CD14-positive monocyte (primary cell): ENCODE measurements at regions not wholly inside any gene's neighbourhood (a gene's known extent, or its start where the extent isn't known, plus 50 kb on each side); places are given as distances from the start of the nearest gene placed in this dataset.

Experiments used
- DNase-seq, 3 donors: peaks; one replicate each; pipeline ENCODE4 v3.0.0-alpha.2; 2011 to 2022
- H2AFZ ChIP-seq: 2 replicates; pipeline ENCODE4 v1.6.0; 2012; ENCODE audit warnings: mild to moderate bottlenecking, low read depth, low read length, inconsistent platforms; ENCODE audit not compliant: insufficient read depth, poor library complexity, severe bottlenecking
- H3K27ac ChIP-seq, 2 donors: 1 replicate in 1 of 2; 2 replicates in 1 of 2; pipeline ENCODE4 v1.5.1; 2012 to 2013; ENCODE audit warnings: low read length in 2 of 2, control low read depth in 1 of 2, inconsistent platforms in 1 of 2, low read depth in 1 of 2, mild to moderate bottlenecking in 1 of 2
- H3K27me3 ChIP-seq, 2 donors: one replicate each; pipeline versions ENCODE4 v1.6.0 to v1.6.1; 2011 to 2013; ENCODE audit warnings: low read length in 2 of 2; ENCODE audit not compliant: control insufficient read depth in 2 of 2, insufficient read depth in 2 of 2
- H3K36me3 ChIP-seq, 2 donors: replicated peaks in 1 of 2; 1 replicate in 1 of 2; 2 replicates in 1 of 2; pipeline versions ENCODE4 v1.5.1 to v1.6.1; 2012 to 2013; ENCODE audit warnings: low read length in 2 of 2, control low read depth in 1 of 2, inconsistent platforms in 1 of 2, mild to moderate bottlenecking in 1 of 2; ENCODE audit not compliant: insufficient read depth in 2 of 2, control insufficient read depth in 1 of 2
- H3K4me1 ChIP-seq, 2 donors: 1 replicate in 1 of 2; 2 replicates in 1 of 2; pipeline versions ENCODE4 v1.5.1 to v1.6.1; 2012 to 2013; ENCODE audit warnings: low read length in 2 of 2, control low read depth in 1 of 2, inconsistent platforms in 1 of 2, mild to moderate bottlenecking in 1 of 2, moderate library complexity in 1 of 2; ENCODE audit not compliant: insufficient read depth in 2 of 2, control insufficient read depth in 1 of 2
- H3K4me2 ChIP-seq: replicated peaks from 2 replicates; pipeline ENCODE3; 2012; ENCODE audit warnings: low read length, moderate library complexity, mild to moderate bottlenecking; ENCODE audit not compliant: poor library complexity, severe bottlenecking; ENCODE audit errors: extremely low read depth
- H3K4me3 ChIP-seq, 3 experiments: fragments of 200-600 bp in 1 of 3; sonication (generic) in 1 of 3; replicated peaks in 1 of 3; 1 replicate in 2 of 3; 2 replicates in 1 of 3; pipeline ENCODE4 v1.5.1; 2011 to 2013; ENCODE audit warnings: low read length in 3 of 3, mild to moderate bottlenecking in 3 of 3, control low read depth in 2 of 3, low read depth in 2 of 3, inconsistent platforms in 1 of 3, moderate library complexity in 1 of 3
- H3K79me2 ChIP-seq: 2 replicates; pipeline ENCODE4 v1.6.0; 2012; ENCODE audit warnings: mild to moderate bottlenecking, control low read depth, inconsistent platforms, low read length, moderate library complexity; ENCODE audit not compliant: insufficient read depth
- H3K9ac ChIP-seq: 2 replicates; pipeline ENCODE4 v1.6.0; 2017; ENCODE audit warnings: low read length, mild to moderate bottlenecking; ENCODE audit not compliant: insufficient read depth, poor library complexity, severe bottlenecking
- H3K9me3 ChIP-seq, 2 donors: replicated peaks in 1 of 2; 1 replicate in 1 of 2; 2 replicates in 1 of 2; pipeline versions ENCODE4 v1.5.1 to v1.6.1; 2012 to 2013; ENCODE audit warnings: low read length in 2 of 2, control low read depth in 1 of 2; ENCODE audit not compliant: control insufficient read depth in 1 of 2, insufficient read depth in 1 of 2
- H4K20me1 ChIP-seq: 2 replicates; pipeline ENCODE4 v1.6.0; 2012; ENCODE audit warnings: mild to moderate bottlenecking, low read length, control low read depth, moderate library complexity; ENCODE audit not compliant: insufficient read depth
- H3K27ac Mint-ChIP-seq, 7 donors: one replicate each; pipeline ENCODE4 v1.8.0; 2020; ENCODE audit warnings: mild to moderate bottlenecking in 7 of 7, mixed read lengths in 7 of 7, moderate library complexity in 6 of 7, inconsistent platforms in 2 of 7
- H3K27me3 Mint-ChIP-seq, 3 donors: one replicate each; pipeline ENCODE4 v1.8.0; 2021 to 2022; ENCODE audit warnings: low read depth in 3 of 3, mild to moderate bottlenecking in 3 of 3, mixed read lengths in 3 of 3, moderate library complexity in 3 of 3, inconsistent platforms in 1 of 3
- H3K36me3 Mint-ChIP-seq, 2 donors: one replicate each; pipeline ENCODE4 v1.8.0; 2020; ENCODE audit warnings: mixed read lengths in 2 of 2, inconsistent platforms in 1 of 2, mild to moderate bottlenecking in 1 of 2
- H3K4me1 Mint-ChIP-seq: one replicate; pipeline ENCODE4 v1.8.0; 2020; ENCODE audit warnings: mild to moderate bottlenecking, mixed read lengths
- H3K4me3 Mint-ChIP-seq, 2 donors: one replicate each; pipeline ENCODE4 v1.8.0; 2020; ENCODE audit warnings: mild to moderate bottlenecking in 2 of 2, mixed read lengths in 2 of 2, moderate library complexity in 1 of 2
- H3K9me3 Mint-ChIP-seq, 7 donors: one replicate each; pipeline ENCODE4 v1.8.0; 2020 to 2022; ENCODE audit warnings: mixed read lengths in 7 of 7, mild to moderate bottlenecking in 6 of 7, moderate library complexity in 6 of 7, inconsistent platforms in 2 of 7
- CTCF ChIP-seq: fragments of 200-600 bp; IDR thresholded peaks from one replicate; pipeline ENCODE4 v1.8.0; 2022; ENCODE audit warnings: antibody characterized with exemption, mild to moderate bottlenecking
- WGBS: methylation state at CpG from one replicate; pipeline ENCODE4 v1.1.5; 2013; ENCODE audit warnings: missing lambda C conversion rate; ENCODE audit not compliant: insufficient coverage; 5-methylcytosine and 5-hydroxymethylcytosine counted together
- intact Hi-C, 2 donors: fragments of 100-400 bp; cut with micrococcal nuclease; formaldehyde crosslinking; loops; one replicate each; pipeline versions ENCODE4 v1.15.0 to v1.15.1; 2023

DNA sequence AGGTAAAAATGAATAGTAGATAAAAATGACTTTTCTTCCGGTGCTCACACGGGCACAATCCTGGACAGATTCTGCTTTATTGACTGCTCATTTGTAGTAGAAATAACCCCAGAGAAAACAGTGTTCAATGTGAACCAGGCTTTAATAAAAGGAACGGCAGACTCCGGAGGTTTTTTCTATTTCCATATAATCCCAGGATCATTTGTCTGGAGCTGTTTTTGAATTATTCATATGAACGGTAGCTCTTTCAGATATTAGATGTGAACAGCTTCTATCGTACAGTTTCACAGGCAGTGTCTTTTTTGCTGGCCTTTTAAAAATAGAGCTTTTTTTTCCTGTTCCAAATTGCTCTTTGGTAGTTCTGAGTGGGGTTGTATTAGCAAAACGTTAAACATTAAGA is 347.3 kb downstream of the MFSD1 start:
- no peak for DNase-seq
- Mint-ChIP-seq H3K27ac (no peak overlapping the region), H3K36me3 (no peaks in the 10 kb centered on the region), H3K27me3 (peaks cover 0 to 2% (median 0%) of the 10 kb centered on the region in 3 donors), H3K4me3 (no peak overlapping the region), H3K9me3 (peaks cover 0 to 3% (median 0%) of the 10 kb centered on the region in 7 donors), H3K4me1 (no peaks in the 10 kb centered on the region)
- Histone ChIP-seq H3K36me3 (no peaks in the 10 kb centered on the region), H3K4me3 (no peak overlapping the region), H3K9ac (no peak overlapping the region), H3K27ac (no peak overlapping the region), H3K4me1 (no peaks in the 10 kb centered on the region), H4K20me1 (no peaks in the 10 kb centered on the region), H3K9me3 (no peaks in the 10 kb centered on the region), H3K27me3 (no peaks in the 10 kb centered on the region), H3K4me2 (no peak overlapping the region), H2AFZ (no peak overlapping the region), H3K79me2 (no peaks in the 10 kb centered on the region)
- WGBS = 79% methylated on average over 3 of the region's 7 CpGs
- no peak for TF ChIP-seq CTCF
- intact Hi-C loops = no loop called here

DNA sequence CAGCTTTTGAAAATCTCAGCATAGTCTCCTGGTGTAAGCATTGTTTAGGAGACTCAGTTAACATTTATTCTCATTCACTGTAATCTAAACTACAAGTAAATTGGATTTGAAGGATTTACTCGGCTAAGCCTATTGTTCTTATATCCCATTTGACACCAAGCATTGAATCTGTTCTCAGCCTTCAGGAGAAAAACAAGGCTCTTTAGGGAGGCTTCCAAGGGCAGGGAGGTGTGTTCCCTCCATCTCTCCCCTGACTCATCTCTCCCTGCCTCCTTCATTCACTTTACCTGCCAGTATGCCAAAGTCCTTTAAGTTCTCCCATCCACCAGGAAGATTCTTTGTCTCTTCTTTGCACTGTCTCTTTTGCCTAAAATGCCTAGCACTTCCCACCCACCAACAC is 347.8 kb downstream of the MFSD1 start:
- no peaks in the 10 kb centered on the region for H3K27me3 Mint-ChIP-seq

More for the DNA sequence above, 347.8 kb downstream of the MFSD1 start:
- no peak for TF ChIP-seq CTCF
- no peak overlapping the region for H2AFZ ChIP-seq
- H3K27me3 ChIP-seq = no peaks in the 10 kb centered on the region
- no peak overlapping the region for H3K27ac ChIP-seq
- H3K79me2 ChIP-seq = no peaks in the 10 kb centered on the region
- H3K36me3 Mint-ChIP-seq = no peaks in the 10 kb centered on the region
- H3K9me3 ChIP-seq = no peaks in the 10 kb centered on the region
- H3K4me2 ChIP-seq = no peak overlapping the region
- no peaks in the 10 kb centered on the region for H3K4me1 ChIP-seq
- H3K4me3 ChIP-seq = no peak overlapping the region
- intact Hi-C loops = no loop called here
- WGBS = no CpG with 5 or more reads among the region's 1 CpG
- no peak for DNase-seq
- no peak overlapping the region for H3K27ac Mint-ChIP-seq
- no peaks in the 10 kb centered on the region for H3K36me3 ChIP-seq
- no peak overlapping the region for H3K9ac ChIP-seq
- no peaks in the 10 kb centered on the region for H3K4me1 Mint-ChIP-seq
- H3K9me3 Mint-ChIP-seq = peaks cover 0 to 6% (median 0%) of the 10 kb centered on the region in 7 donors
- H3K4me3 Mint-ChIP-seq = no peak overlapping the region
- no peaks in the 10 kb centered on the region for H4K20me1 ChIP-seq
